GM19035 (cell line): ENCODE measurements at regions not wholly inside any gene's neighbourhood (a gene's known extent, or its start where the extent isn't known, plus 50 kb on each side); places are given as distances from the start of the nearest gene placed in this dataset.

Experiments
- ATAC-seq: cut with Tn5 transposase; IDR thresholded peaks from one replicate; pipeline ENCODE4 v1.9.1; 2021; ENCODE audit not compliant: unreplicated experiment

- ATAC-seq, result no peak
Measured at GRCh38 chr2:3959372-3959771, 256.0 kb downstream of the DCDC2C start.

GRCh38 chr2:3960106-3960505 lies 256.7 kb downstream of the DCDC2C start:
- no peak for ATAC-seq

GRCh38 chr2:3962719-3963118 lies 259.3 kb downstream of the DCDC2C start:
- ATAC-seq, result no peak

- no peak for ATAC-seq
Measured at GRCh38 chr2:3965211-3965610, 261.8 kb downstream of the DCDC2C start.

DNA sequence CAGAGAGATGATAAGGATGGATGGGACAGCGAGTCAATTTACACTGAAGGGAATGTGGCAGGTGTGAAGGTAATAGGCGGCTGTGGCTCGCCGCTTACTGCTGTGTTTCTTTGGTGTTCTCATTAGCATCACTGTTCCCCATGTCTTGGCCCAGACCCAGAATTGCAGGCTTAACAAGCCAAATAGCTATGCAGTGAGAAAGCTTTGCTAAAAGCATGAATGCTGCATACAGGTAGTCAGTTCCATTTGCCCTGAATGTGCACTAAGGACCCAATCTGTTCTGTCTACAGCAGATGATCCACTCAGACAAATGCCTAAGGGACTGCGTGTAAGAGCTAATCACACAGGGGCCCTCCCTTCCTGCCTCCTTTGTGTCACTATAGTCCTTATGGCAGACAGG lies 262.6 kb downstream of the DCDC2C start:
- no peak for ATAC-seq

DNA sequence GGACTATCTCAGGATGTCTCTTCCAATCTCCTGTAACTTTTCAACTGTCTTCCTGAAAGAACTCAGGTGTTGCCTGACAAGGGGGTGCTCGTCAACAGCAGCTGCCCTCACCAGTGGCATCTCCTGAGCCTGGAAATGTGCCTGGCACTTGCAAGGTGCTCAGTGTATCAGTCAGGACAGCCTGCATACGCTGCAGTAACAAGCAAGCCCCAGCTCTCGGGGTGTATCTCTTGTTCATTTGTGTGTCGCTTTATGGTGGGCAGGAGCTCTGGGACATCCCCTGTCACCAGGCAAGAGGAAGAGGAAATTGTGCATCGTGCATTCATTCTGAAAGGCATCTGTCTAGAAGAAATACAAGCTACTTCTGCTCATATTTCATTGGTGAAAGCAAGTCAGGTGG lies 263.1 kb downstream of the DCDC2C start:
- no peak for ATAC-seq

- ATAC-seq, result no peak
Measured at GRCh38 chr2:3968736-3969135, 265.4 kb downstream of the DCDC2C start.

DNA sequence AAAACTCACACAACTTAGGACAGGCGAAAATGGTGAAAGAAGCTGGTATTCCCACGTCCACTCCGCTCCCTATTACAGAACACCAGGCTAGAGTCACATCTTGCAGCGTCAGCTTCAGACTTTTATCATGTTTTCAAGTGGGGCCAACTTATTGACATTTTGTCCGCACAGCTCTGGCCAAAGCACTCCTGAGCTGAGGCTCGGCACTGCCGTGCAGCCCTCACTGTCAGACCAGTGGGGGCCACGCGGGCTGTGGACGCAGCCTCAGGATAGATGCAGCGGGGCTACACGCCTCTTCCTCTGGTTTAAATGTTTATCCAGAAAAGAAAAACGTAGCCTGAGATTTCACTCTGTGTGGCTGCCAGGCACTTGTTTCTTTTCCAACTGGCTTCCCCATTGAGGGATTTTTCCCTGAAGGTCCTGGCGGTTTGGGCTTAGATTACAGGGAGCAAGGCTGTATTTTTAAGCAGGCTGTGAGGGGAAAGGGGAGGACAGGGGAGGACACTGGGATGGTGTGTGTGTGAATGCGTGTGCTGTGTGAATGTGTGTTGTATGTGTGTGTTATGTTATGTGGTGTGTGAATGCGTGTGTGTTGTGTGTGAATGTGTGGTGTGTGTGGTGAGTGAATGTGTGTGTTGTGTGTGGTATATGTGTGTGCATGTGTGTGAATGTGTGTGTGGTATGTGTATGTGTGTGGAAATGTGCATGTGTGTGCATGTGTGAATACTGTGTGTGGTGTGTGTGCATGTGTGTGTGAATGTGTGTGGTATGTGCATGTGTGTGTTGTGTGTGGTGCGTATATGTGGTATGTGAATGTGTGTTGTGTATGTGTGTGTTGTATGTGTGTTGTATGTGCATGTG lies 267.6 kb downstream of the DCDC2C start:
- ATAC-seq, result no peak

DNA sequence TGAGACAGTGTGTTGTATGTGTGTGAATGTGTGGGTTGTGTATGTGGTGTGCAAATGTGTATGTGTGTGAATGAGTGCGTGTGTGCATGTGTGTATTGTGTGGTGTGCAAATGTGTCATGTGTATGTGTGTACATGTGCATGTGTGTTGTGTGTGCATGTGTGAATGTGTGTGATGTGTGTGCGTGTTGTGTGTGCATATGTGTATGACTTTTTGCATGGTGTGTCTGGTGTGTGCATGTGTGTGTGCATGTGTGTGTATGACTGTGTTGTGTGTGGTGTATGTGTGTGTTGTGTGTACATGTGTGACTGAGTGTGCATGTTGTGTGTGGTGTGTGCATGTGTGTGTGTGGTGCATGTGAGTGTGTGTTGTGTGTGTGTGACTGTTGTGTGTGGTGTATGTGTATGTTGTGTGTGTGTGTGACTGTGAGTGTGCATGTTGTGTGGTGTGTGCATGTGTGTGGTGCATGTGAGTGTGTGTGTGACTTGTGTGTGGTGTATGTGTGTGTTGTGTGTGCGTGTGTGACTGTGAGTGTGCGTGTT lies 268.3 kb downstream of the DCDC2C start:
- ATAC-seq, result no peak

DNA sequence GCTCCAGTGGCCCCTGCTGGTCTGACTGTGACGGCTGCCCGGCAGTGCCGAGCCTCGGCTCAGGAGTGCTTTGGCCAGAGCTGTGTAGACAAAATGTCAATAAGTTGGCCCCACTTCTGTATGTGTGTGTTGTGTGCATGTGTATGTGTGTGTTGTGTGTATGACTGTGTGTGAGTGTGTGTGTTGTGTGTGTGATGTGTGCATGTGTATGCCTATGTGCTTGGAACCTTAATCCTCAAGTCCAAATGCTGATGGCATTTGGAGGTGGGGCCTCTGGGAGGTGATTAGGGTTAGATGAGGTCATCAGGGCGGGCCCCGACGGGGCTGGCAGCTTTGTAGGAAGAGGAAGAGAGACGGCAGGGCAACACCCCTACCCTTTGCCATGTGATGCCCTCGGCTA lies 269.0 kb downstream of the DCDC2C start:
- no peak for ATAC-seq

DNA sequence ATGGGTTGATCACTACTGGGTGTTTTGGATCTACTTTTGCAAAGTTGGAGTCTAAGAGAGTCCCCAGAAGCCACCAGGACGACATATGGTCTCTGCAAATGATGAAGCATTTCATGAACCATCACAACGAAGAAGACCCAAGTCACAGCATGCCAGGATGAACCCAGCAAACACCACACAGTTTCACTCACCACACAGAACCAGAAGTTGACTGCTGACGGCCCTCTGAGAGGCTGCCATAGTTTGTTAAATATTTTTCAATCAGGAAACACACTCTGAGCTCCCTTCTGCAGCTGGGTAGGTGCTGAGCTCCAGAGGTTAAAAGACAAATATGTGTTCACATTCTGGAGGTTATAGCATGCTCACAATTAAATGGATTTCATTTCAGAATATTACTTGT lies 271.4 kb downstream of the DCDC2C start:
- no peak for ATAC-seq

- no peak for ATAC-seq
Measured at GRCh38 chr2:3981446-3981987, 278.1 kb downstream of the DCDC2C start.

- no peak for ATAC-seq
Measured at GRCh38 chr2:3982160-3982559, 278.8 kb downstream of the DCDC2C start.

GRCh38 chr2:3986063-3986462 lies 282.7 kb downstream of the DCDC2C start:
- no peak for ATAC-seq

GRCh38 chr2:3986530-3987258 lies 283.3 kb downstream of the DCDC2C start:
- no peak for ATAC-seq

- no peak for ATAC-seq
Measured at GRCh38 chr2:4002841-4003403, 299.5 kb downstream of the DCDC2C start.

- ATAC-seq, result no peak
Measured at GRCh38 chr2:4012197-4012596, 308.8 kb downstream of the DCDC2C start.

GRCh38 chr2:4018535-4018934 lies 315.2 kb downstream of the DCDC2C start:
- no peak for ATAC-seq

DNA sequence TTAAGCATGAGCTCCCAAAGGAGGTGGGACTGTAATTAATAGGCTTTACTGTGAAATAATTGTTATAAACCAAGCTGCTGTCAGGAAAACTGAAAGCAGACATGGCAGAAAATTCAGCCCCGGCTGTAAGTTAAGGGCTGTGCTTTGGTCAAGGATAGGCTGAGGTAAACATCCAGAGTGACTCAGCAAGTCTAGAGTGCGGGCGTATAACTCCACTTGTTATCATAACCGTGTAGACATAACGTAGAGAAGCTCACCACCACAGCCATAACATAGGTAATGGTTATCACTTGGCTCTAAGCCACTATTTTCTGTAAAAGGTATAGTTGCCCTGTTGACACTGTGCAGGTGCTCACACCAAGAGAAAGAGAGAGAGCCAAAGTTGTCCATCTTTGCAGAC lies 316.8 kb downstream of the DCDC2C start:
- no peak for ATAC-seq

DNA sequence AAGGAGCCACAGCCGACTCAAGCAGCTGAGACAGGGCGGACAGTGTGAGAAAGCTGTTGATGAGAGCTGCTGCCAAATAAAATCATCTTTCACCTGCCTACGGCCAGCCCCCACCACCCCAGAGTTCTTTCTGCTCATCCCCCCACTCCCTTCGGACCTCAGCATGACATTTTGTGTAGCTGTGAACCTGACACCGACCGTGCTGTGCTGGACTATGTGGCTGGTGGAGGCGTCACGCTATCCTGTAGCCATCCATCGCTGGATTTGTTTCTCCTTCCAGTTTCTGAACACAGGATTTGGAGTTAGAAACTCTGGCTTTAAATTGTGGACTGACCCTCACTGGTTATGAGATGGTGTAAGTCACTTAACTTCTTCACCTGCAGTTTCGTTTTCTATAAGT lies 317.3 kb downstream of the DCDC2C start:
- ATAC-seq, result no peak

DNA sequence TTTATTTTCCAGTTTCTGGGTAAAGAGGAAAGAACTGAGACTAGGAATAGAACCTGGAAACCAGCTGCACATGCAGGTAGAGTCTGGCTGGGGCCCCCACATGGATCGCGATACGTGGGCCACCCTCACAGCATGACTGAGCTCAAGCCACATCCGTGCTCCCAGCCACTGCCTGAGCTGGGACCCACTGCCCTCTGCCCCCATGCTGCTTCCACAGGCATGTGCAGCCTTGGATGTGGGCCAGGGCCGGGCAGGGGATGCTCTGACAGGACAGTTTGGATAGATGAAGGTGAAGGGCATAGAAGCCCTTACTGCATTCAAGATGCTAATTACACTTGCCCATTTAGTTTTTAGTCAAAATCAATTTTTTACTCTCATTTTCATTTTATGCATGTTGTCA lies 321.2 kb downstream of the DCDC2C start:
- no peak for ATAC-seq

DNA sequence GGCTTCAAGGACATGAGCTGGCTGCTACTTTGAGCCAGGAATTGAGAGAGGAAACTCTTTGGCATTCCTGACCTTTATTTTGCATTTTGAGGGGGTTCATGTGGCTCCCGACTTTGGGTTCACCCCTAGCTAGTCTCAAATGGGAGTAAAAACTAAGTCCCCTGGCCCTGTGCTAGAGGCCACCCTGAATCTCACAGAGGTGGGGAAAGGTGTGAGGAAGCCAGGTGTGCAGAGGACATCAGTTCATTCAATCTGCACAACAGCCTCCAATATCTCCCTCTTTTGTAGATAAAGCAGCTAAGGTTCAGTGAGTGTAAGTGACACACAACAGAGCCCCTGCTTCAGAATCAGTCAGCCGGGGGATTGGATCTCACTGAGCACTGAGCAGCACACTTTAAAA lies 325.7 kb downstream of the DCDC2C start:
- ATAC-seq, result no peak
